ENCODE measurements at regions not wholly inside any gene's neighbourhood (a gene's known extent, or its start where the extent isn't known, plus 50 kb on each side); places are given as distances from the start of the nearest gene placed in this dataset.
"Not testable (repeated sequence)": the region's sequence is repeated elsewhere in the genome, so short reads cannot be mapped to it uniquely, and the experiment has no call there.

GRCh38 chr19:30936276-30936675 is 413.0 kb downstream of the TSHZ3 start:
- no peak for DNase-seq

GRCh38 chr19:30935146-30935545 is 414.1 kb downstream of the TSHZ3 start:
- DNase-seq: no peak

GRCh38 chr19:30933454-30933853 is 415.8 kb downstream of the TSHZ3 start:
- DNase-seq: not testable (repeated sequence)

GRCh38 chr19:30932854-30933253 is 416.4 kb downstream of the TSHZ3 start:
- DNase-seq: no peak

- no peak for DNase-seq
Observed at GRCh38 chr19:30930941-30931706, 418.1 kb downstream of the TSHZ3 start.

GRCh38 chr19:30927705-30928104 is 421.5 kb downstream of the TSHZ3 start:
- DNase-seq: no peak

- DNase-seq: no peak
Observed at GRCh38 chr19:30924670-30925069, 424.6 kb downstream of the TSHZ3 start.

GRCh38 chr19:30924069-30924636 is 425.1 kb downstream of the TSHZ3 start:
- no peak for DNase-seq

- DNase-seq: no peak
Observed at GRCh38 chr19:30923621-30924020, 425.6 kb downstream of the TSHZ3 start.

GRCh38 chr19:30923096-30923495 is 426.1 kb downstream of the TSHZ3 start:
- no peak for DNase-seq

- no peak for DNase-seq
Observed at GRCh38 chr19:30920222-30920621, 429.0 kb downstream of the TSHZ3 start.

- DNase-seq: no peak
Observed at GRCh38 chr19:30919737-30920136, 429.5 kb downstream of the TSHZ3 start.

GRCh38 chr19:30916238-30916637 is 433.0 kb downstream of the TSHZ3 start:
- DNase-seq: no peak

GRCh38 chr19:30911491-30911890 is 437.7 kb downstream of the TSHZ3 start:
- no peak for DNase-seq

GRCh38 chr19:30910485-30911240 is 438.6 kb downstream of the TSHZ3 start:
- no peak for DNase-seq

- DNase-seq: no peak
Observed at GRCh38 chr19:30909216-30909615, 440.0 kb downstream of the TSHZ3 start.

- no peak for DNase-seq
Observed at GRCh38 chr19:30908262-30908771, 440.9 kb downstream of the TSHZ3 start.

GRCh38 chr19:30906871-30907270 is 442.4 kb downstream of the TSHZ3 start:
- no peak for DNase-seq

GRCh38 chr19:30900051-30900450 is 449.2 kb downstream of the TSHZ3 start:
- peak; percentile 15 to 22 for DNase-seq

- no peak for DNase-seq
Observed at GRCh38 chr19:30898353-30899103, 450.7 kb downstream of the TSHZ3 start.

- DNase-seq: no peak
Observed at GRCh38 chr19:30897553-30897952, 451.7 kb downstream of the TSHZ3 start.

- DNase-seq: no peak
Observed at GRCh38 chr19:30897034-30897433, 452.2 kb downstream of the TSHZ3 start.

- DNase-seq: no peak
Observed at GRCh38 chr19:30896554-30896953, 452.7 kb downstream of the TSHZ3 start.
